Activated B cell treated with CpG ODN at 0.5 μM for 24 hours (primary cell): ENCODE measurements at regions not wholly inside any gene's neighbourhood (a gene's known extent, or its start where the extent isn't known, plus 50 kb on each side); places are given as distances from the start of the nearest gene placed in this dataset.
A peak's percentile ranks its signal among the peaks of the same experiment; 100 is the strongest.

Source experiments
- ATAC-seq: fragments of 200-7000 bp; cut with Tn5 transposase; one replicate; pipeline ENCODE4 v1.10.0; 2021; ENCODE audit warnings: low read depth, mild to moderate bottlenecking, moderate library complexity
- CTCF ChIA-PET: fragments of 350-600 bp; sonication (Branson Sonifier 250); formaldehyde crosslinking; loops from one replicate; lab custom pipeline; 2021; ENCODE audit warnings: antibody characterized with exemption; lab: Charles Lee
- POLR2A ChIA-PET: fragments of 350-600 bp; sonication (Branson Sonifier 250); formaldehyde crosslinking; loops from one replicate; lab custom pipeline; 2021; ENCODE audit warnings: antibody characterized with exemption; lab: Charles Lee
- DNase-seq: peaks from one replicate; pipeline ENCODE4 v3.0.0; 2022
- H3K27ac Mint-ChIP-seq: one replicate; pipeline ENCODE4 v1.8.0; 2020; ENCODE audit warnings: mixed read lengths
- H3K27me3 Mint-ChIP-seq: one replicate; pipeline ENCODE4 v1.8.0; 2021; ENCODE audit warnings: mixed read lengths
- H3K36me3 Mint-ChIP-seq: one replicate; pipeline ENCODE4 v1.8.0; 2021; ENCODE audit warnings: low read depth, mixed read lengths
- H3K4me1 Mint-ChIP-seq: one replicate; pipeline ENCODE4 v1.8.0; 2021; ENCODE audit warnings: mixed read lengths
- H3K4me3 Mint-ChIP-seq: one replicate; pipeline ENCODE4 v1.8.0; 2020; ENCODE audit warnings: mild to moderate bottlenecking, mixed read lengths
- H3K9me3 Mint-ChIP-seq: one replicate; pipeline ENCODE4 v1.8.0; 2020; ENCODE audit warnings: mixed read lengths
- intact Hi-C: fragments of 100-400 bp; cut with micrococcal nuclease; formaldehyde crosslinking; loops from one replicate; pipeline ENCODE4 v1.15.1; 2024
- TF ChIP-seq, protein P1 (sequence below): fragments of 200-600 bp; IDR thresholded peaks from one replicate; pipeline ENCODE4 v1.8.0; 2022; ENCODE audit warnings: antibody characterized with exemption, mild to moderate bottlenecking

DNA sequence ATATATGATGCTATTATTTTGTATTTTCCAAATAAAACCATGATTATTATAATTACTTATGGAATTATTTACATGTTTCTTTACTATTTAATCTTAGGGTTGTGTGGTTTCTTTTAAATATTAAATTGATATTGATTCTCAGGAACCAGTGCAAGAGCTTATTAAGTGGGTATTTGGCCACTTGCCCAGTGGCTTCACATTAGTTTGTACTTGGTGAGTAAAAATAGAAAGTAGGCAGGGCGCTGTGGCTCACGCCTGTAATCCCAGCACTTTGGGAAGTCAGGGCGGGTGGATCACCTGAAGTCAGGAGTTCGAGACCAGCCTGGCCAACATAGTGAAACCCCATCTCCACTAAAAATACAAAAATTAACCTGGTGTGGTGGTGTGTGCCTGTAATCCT, 497.1 kb downstream of the PTPRC start:
- CTCF ChIA-PET: no interaction called here

DNA sequence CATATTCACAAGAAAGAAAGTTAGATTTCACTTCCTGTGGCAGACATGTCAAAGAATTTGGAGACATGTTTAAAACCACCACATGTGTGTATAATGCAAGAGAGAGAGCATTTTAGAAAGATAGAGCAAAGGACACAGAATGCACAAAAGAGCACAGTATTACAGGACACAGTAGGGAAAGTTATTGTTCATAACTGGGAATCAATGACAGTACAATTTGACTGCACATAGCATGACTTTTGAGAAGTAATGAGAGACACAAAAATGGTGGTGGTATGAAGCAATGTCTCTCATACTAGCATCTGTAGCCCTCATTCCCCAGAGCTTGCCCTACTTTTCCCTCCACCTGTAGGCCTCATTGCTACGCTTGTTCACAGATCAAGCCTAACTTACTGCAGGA, 499.2 kb downstream of the PTPRC start:
- Mint-ChIP-seq H3K4me3 (no peak overlapping the region), H3K27ac (no peak overlapping the region), H3K27me3 (peaks cover 13% of the 10 kb centered on the region), H3K4me1 (no peaks in the 10 kb centered on the region), H3K9me3 (no peaks in the 10 kb centered on the region), H3K36me3 (no peaks in the 10 kb centered on the region)
- DNase-seq (no peak), ATAC-seq (no peak)
- TF ChIP-seq, protein P1, sequence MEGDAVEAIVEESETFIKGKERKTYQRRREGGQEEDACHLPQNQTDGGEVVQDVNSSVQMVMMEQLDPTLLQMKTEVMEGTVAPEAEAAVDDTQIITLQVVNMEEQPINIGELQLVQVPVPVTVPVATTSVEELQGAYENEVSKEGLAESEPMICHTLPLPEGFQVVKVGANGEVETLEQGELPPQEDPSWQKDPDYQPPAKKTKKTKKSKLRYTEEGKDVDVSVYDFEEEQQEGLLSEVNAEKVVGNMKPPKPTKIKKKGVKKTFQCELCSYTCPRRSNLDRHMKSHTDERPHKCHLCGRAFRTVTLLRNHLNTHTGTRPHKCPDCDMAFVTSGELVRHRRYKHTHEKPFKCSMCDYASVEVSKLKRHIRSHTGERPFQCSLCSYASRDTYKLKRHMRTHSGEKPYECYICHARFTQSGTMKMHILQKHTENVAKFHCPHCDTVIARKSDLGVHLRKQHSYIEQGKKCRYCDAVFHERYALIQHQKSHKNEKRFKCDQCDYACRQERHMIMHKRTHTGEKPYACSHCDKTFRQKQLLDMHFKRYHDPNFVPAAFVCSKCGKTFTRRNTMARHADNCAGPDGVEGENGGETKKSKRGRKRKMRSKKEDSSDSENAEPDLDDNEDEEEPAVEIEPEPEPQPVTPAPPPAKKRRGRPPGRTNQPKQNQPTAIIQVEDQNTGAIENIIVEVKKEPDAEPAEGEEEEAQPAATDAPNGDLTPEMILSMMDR: no peak
- intact Hi-C loops: no loop called here
- POLR2A ChIA-PET: no interaction called here
- CTCF ChIA-PET: no interaction called here

More for the DNA sequence above, 497.1 kb downstream of the PTPRC start:
- no peak overlapping the region for H3K4me3 Mint-ChIP-seq
- peaks cover 3% of the 10 kb centered on the region for H3K9me3 Mint-ChIP-seq
- no peaks in the 10 kb centered on the region for H3K36me3 Mint-ChIP-seq
- intact Hi-C loops: no loop called here
- no peak overlapping the region for H3K27ac Mint-ChIP-seq
- peaks cover 8% of the 10 kb centered on the region for H3K27me3 Mint-ChIP-seq
- no peak for DNase-seq
- TF ChIP-seq, protein P1: no peak
- POLR2A ChIA-PET: no interaction called here
- no peak for ATAC-seq
- peaks cover 5% of the 10 kb centered on the region for H3K4me1 Mint-ChIP-seq

DNA sequence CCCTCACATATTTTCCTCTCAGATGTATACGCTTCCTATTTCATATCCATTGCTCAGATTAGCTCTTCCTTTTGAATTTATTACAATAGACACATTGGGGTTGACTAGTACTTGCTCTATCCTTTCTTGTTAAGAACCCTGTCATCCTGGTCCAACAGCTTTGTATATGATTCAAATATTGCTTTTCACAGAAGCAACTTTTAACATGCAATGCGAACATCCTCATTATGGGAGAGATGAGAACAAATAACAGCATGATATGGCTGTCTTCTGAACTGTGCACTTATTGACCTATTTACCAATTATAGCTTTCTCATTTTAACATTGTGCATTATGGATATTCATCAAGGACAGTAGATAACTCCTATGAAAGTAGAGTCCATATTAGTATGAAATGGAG, 510.8 kb downstream of the PTPRC start:
- CTCF ChIA-PET: no interaction called here
- POLR2A ChIA-PET: no interaction called here
- Mint-ChIP-seq H3K4me3 (no peak overlapping the region), H3K9me3 (no peaks in the 10 kb centered on the region), H3K27me3 (peaks cover 48% of the 10 kb centered on the region), H3K27ac (no peak overlapping the region), H3K36me3 (no peaks in the 10 kb centered on the region), H3K4me1 (peaks cover 18% of the 10 kb centered on the region)
- DNase-seq (no peak), ATAC-seq (no peak)
- intact Hi-C loops: loop anchor here (2.0 kb wide), 1 partner anchor 15 kb away; no protein-coding TSS in a partner anchor
- TF ChIP-seq, protein P1: no peak

DNA sequence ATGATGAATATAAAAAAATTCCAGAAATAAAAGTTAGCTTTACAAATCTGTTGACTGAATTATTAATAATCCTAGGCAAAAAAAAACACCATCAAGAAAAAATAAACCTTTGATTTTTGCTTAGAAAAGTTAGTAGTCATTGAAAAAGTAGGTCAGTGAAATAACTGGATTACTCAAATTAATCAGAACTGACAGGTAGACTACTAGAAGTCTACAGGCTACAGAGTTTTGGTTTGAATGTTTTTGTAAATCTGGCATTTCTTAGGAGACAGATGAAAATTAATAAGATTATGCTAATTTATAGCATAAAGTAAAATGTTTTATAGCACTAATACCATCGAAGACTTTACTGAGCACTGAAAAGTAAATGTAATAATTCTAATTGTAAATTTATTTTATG, 511.9 kb downstream of the PTPRC start:
- Mint-ChIP-seq H3K4me1 (peaks cover 18% of the 10 kb centered on the region), H3K36me3 (no peaks in the 10 kb centered on the region), H3K9me3 (no peaks in the 10 kb centered on the region), H3K27ac (no peak overlapping the region), H3K4me3 (no peak overlapping the region), H3K27me3 (peaks cover 46% of the 10 kb centered on the region)
- CTCF ChIA-PET: no interaction called here
- intact Hi-C loops: loop anchor here (5.0 kb wide), 2 partner anchors 63 to 213 kb away; no protein-coding TSS in a partner anchor
- DNase-seq (no peak), ATAC-seq (no peak)
- TF ChIP-seq, protein P1: no peak
- POLR2A ChIA-PET: no interaction called here

DNA sequence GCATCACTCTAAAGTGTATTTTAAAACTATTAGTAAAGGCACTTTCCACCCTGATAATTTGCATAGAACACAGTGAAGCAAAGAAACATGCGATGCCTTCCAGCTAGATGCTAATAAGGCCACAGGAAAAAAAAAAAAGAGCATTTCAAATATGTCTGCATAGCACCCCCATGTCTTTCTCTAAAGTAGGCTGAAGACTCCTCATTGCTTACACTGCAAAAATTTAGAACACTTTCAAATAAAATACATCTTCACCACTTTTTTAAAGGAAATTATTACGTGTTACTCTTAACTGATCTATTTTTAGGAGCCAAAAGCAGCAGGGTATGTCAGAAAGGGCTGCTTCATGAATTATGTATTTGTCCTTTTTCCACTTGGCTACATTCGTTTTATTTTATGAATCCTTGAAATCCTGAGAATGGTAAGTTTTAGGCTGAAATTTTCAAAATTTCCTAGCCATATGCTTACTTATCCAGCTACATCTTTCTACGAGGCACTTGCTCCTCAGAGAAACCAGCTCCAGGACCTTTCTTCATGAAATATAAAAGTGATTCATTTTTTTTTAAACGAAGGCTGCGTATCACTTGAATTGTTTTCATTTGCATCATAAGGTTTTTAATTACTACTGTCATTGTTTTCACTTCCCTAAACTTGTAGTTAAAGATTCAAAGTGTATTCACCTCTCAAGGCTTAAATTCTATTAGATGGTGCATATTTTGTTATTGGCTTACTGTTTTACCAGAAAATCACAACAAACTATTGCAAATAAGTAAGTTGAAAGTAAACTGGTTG, 513.0 kb downstream of the PTPRC start:
- Mint-ChIP-seq H3K4me3 (peak overlapping the region; percentile 17), H3K4me1 (peaks cover 18% of the 10 kb centered on the region), H3K9me3 (no peaks in the 10 kb centered on the region), H3K27ac (no peak overlapping the region), H3K36me3 (no peaks in the 10 kb centered on the region), H3K27me3 (peaks cover 41% of the 10 kb centered on the region)
- CTCF ChIA-PET: no interaction called here
- TF ChIP-seq, protein P1: no peak
- intact Hi-C loops: loop anchor here (5.0 kb wide), 2 partner anchors 65 to 215 kb away; no protein-coding TSS in a partner anchor
- POLR2A ChIA-PET: interaction anchor here (1.4 kb wide), 1 partner anchor 12 kb away, joined by 4 read pairs; no protein-coding TSS in a partner anchor
- peak; percentile 62 for ATAC-seq
- no peak for DNase-seq
